GM18867 (cell line): ENCODE measurements at regions not wholly inside any gene's neighbourhood (a gene's known extent, or its start where the extent isn't known, plus 50 kb on each side); places are given as distances from the start of the nearest gene placed in this dataset.

Experiments
- ATAC-seq: cut with Tn5 transposase; IDR thresholded peaks from one replicate; pipeline ENCODE4 v1.9.1; 2021; ENCODE audit warnings: mild to moderate bottlenecking, moderate library complexity; ENCODE audit not compliant: unreplicated experiment

GRCh38 chr1:221903594-221903993, 161.7 kb upstream of the DUSP10 start:
- no peak for ATAC-seq

- no peak for ATAC-seq
Measured at GRCh38 chr1:221902961-221903360, 161.1 kb upstream of the DUSP10 start.

DNA sequence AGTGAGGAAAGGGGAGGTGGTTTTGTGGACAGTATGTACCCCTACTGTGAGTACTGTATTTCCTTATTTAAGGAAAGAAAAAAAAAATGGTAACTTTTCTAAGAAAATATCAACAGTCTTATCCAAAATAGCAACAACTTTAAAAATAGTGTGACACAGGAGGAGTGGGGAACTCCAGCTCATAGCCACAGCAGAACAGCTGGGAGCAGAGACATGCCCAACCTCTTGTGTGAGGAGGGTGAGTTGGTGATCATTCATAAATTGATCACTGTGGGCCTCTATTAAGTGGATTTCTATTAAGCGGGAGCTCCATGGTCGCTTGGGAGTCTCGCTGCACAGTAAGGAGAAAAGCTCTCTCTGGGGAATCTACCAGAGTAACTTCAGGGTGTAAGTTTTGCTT, 158.8 kb upstream of the DUSP10 start:
- ATAC-seq = no peak

DNA sequence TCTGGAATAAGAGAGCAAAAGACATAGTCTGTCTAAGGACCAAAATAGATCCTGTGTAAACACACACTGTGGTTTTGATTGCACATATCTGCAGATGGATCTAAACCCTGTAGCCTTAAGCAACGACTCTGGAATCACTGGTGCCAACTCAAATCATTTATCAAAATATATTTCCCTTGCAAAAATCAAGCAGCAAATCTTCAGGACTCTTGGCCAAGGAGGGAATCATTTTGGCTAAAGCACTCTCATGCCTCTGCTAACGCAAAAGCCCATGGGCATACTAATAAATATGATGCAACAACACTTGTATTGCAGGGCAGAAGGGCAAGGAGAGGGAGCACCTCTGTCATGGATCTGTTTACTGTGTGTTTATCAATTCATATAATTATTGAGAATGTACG, 155.4 kb upstream of the DUSP10 start:
- ATAC-seq = no peak

DNA sequence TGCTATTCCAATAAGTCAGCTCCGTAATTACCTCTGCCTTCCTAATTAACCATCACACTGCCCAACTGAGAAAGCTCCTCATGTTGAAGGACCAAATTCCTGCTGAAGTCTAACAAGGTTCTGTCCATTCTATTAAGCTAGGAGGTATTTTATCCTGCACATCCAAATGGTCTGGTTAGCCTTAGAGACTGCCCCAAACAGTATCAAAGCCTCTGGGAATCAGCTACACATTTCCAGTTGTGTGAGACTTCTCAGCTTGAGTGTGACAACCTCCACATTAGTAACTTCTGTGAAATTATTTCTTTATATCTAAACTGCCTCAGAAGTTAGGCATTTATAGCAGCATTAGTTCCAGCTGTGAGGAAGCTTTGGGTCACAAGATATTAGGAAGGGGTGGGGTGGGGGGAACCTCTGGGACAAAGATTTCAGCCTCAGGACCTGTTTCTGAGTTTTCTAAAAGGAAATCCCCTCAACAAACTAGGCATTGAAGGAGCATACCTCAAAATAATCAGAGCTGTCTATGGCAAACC, 150.5 kb upstream of the DUSP10 start:
- no peak for ATAC-seq

- ATAC-seq = no peak
Measured at GRCh38 chr1:221891708-221892107, 149.8 kb upstream of the DUSP10 start.

DNA sequence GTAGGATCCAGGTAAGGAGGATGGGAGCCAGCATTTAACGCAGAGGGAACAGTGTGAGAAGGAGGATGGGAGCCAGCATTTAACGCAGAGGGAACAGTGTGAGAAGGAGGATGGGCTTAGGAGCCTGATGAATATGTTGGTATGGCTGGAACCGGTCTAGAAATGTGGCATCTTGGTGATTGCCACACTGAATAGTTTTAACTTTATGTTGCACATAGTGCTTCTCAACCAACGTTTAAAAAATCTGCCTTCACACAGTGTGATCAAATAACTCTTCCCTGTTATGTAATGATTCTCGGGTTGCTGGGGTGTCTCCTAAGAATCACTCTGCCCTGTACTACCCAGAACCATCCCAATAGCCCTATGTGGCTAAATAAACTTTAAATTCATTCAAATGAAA, 146.9 kb upstream of the DUSP10 start:
- no peak for ATAC-seq

GRCh38 chr1:221888218-221888617, 146.3 kb upstream of the DUSP10 start:
- ATAC-seq = no peak

DNA sequence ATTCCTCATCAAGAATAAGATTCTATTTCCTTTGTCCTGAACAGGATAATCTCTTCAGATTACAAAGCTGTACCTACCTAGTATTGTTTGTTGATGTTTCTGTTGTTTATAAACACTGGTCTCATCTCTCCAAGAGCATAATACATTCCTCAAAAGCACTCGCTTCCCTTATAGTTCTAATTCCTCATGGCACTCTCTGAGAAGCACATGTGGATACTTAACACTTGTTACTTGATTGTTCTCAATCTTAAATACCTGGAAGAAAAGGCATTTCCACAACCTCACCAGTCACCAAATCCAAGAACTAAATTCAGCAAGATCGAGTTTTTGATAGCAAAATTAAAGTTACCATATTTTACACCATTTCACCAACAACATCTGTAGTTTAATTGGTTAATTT, 145.9 kb upstream of the DUSP10 start:
- ATAC-seq = no peak

- ATAC-seq = no peak
Measured at GRCh38 chr1:221887415-221887746, 145.5 kb upstream of the DUSP10 start.

- no peak for ATAC-seq
Measured at GRCh38 chr1:221886743-221887414, 145.0 kb upstream of the DUSP10 start.

- no peak for ATAC-seq
Measured at GRCh38 chr1:221886311-221886710, 144.4 kb upstream of the DUSP10 start.

DNA sequence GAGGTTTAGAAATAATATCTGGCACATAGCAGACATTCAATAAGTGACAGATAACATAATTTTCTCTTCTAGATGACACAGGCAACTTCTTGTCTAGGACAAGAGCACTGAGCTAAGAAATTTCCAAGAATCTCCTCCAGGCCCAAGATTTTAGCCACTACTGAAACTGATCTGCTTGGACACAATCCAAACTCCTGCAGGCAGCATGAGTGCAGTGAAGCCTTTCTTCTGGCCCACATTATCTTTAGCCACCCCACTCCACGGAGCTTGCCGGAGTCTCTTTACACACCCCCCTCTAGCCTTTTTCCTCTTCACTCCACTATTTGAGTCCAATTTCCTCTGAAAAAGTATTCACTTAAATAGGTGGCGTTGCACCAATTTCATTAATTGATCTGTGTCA, 142.9 kb upstream of the DUSP10 start:
- no peak for ATAC-seq

- ATAC-seq = no peak
Measured at GRCh38 chr1:221881805-221882581, 140.1 kb upstream of the DUSP10 start.

- ATAC-seq = no peak
Measured at GRCh38 chr1:221880182-221880581, 138.3 kb upstream of the DUSP10 start.

DNA sequence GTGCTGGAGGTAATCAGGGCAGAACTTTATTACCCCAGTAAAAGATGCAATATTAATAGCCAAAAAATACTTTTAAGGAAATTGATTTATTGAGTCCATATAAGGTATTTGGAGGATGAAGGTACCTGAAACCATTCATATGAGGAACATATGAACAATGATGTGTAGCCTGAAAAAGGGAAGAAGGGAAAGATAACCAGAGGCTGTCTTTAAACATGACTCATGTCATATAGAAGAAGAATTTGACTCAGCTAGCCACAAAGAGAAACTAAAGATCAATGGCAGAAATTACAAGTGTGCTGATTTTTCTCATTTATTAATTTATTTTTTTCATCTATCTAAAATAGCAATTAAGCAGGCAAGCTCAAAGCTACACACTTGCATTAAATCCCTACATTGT, 136.2 kb upstream of the DUSP10 start:
- ATAC-seq = peak; percentile 82

DNA sequence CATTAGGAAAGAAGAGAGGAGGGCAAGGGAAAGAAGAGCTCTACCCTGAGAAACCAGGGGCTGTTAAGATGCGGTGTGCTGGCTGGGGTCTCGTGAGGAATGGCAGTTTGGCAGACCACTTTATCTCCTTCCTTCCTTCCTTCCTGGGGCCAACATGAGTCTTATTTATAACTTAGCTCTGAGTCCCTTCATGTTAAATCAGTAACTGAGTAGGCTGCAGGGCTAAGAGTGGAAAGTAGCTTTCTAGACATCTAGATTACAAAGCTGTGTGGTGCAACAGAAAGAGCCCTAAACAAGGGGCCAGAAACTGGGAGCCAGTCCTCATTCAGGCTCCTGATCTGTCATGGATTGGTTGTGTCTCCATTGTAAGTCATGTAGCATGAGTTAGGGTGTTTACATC, 135.4 kb upstream of the DUSP10 start:
- ATAC-seq = no peak

DNA sequence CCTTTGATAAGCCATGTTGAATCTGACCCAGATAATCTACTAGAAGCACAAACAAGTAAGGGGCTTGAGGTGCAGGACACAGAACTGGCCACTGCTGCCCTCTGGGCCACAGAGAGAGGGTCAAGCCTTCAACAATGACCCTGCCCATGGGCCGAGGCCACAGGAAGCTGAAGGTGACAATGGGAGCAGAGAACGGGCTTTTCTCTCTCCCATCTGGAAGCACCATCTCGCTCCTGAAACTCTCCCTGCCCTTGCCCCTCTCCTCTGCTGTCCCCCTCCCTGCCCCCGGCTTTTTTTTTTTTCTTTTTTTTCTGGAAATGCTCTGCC, 133.1 kb upstream of the DUSP10 start:
- ATAC-seq = no peak

DNA sequence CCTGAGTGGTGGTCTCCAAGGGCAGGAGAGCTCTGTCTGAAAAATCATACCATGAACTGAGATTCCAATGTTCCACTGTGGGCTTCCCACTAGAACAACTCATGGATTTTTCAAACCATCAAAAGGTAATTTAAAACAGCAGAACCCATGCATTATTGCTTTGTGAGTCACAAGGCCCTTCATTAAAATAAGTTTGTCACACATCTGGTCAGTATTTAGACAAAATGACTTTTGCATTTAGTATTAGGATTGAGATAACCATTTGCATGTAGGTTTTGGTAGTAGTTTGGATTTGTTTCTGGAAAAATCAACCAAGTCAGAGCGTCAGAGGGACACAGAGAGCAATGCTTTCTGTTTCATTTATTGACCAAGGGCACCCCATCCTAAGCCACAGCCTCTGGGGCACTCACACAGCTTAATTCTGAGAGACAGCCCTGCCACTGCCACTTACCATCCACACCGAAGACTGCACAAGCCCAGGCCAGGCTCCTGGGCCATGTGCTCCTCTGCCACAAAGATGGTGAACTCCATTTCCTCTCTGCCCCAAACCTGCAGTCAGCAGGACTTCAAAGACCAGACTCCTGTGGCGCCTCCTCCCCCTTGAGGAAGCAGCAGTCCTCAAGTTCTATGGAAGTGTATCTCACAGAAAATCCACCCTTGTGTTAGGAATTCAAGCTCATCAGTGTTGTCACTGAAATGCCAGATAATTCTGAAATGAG, 132.6 kb upstream of the DUSP10 start:
- no peak for ATAC-seq

GRCh38 chr1:221873673-221874072, 131.8 kb upstream of the DUSP10 start:
- no peak for ATAC-seq

- ATAC-seq = no peak
Measured at GRCh38 chr1:221871056-221871455, 129.2 kb upstream of the DUSP10 start.

- no peak for ATAC-seq
Measured at GRCh38 chr1:221869779-221870178, 127.9 kb upstream of the DUSP10 start.
